PC-3 (cell line): ENCODE measurements at regions not wholly inside any gene's neighbourhood (a gene's known extent, or its start where the extent isn't known, plus 50 kb on each side); places are given as distances from the start of the nearest gene placed in this dataset.

ENCODE experiments used
- ATAC-seq: fragments of 200-7000 bp; cut with Tn5 transposase; 2 replicates; pipeline ENCODE4 v1.9.1; 2020; ENCODE audit warnings: mild to moderate bottlenecking, moderate library complexity
- BruUV-seq: library from RNA; stranded (reverse); fragments of 400-500 nt; replicated peaks from 2 replicates; lab custom pipeline; 2021; lab: Mats Ljungman, UMichigan
- CTCF ChIA-PET: fragments of 300-600 bp; sonication (Branson Sonifier 250); formaldehyde crosslinking; loops from one replicate; lab custom pipeline; 2022; ENCODE audit warnings: antibody characterized with exemption; lab: Charles Lee
- POLR2A ChIA-PET: fragments of 300-600 bp; sonication (Branson Sonifier 250); formaldehyde crosslinking; loops from one replicate; lab custom pipeline; 2022; ENCODE audit warnings: antibody characterized with exemption; ENCODE audit not compliant: unreplicated experiment; lab: Charles Lee
- DNase-seq: peaks from one replicate; pipeline ENCODE4 v3.0.0-alpha.2; 2015
- H2AFZ ChIP-seq: fragments of 300-600 bp; sonication (generic); 2 replicates; pipeline ENCODE4 v1.6.0; 2016; ENCODE audit warnings: antibody characterized with exemption, low read length
- H3F3A ChIP-seq: fragments of 300-600 bp; sonication (generic); one replicate; pipeline ENCODE4 v1.6.0; 2017; ENCODE audit warnings: antibody characterized with exemption, low read length, control low read depth, mild to moderate bottlenecking; ENCODE audit not compliant: unreplicated experiment
- H3K27ac ChIP-seq: fragments of 300-600 bp; sonication (generic); 2 replicates; pipeline ENCODE4 v1.5.1; 2016; ENCODE audit warnings: mild to moderate bottlenecking, low read length
- H3K27me3 ChIP-seq: fragments of 300-600 bp; sonication (generic); 2 replicates; pipeline ENCODE4 v1.6.1; 2016; ENCODE audit warnings: low read length, mixed read lengths
- H3K36me3 ChIP-seq: fragments of 300-600 bp; sonication (generic); 2 replicates; pipeline ENCODE4 v1.6.1; 2016; ENCODE audit warnings: low read depth, mixed run types, low read length, mixed read lengths
- H3K4me1 ChIP-seq: fragments of 300-600 bp; sonication (generic); 2 replicates; pipeline ENCODE4 v1.5.1; 2016; ENCODE audit warnings: low read length; ENCODE audit not compliant: insufficient read depth
- H3K4me2 ChIP-seq: fragments of 300-600 bp; sonication (generic); 2 replicates; pipeline ENCODE4 v1.6.0; 2016; ENCODE audit warnings: low read length
- H3K4me3 ChIP-seq: fragments of 300-600 bp; sonication (generic); 2 replicates; pipeline ENCODE4 v1.5.1; 2016; ENCODE audit warnings: mild to moderate bottlenecking, low read length, mixed read lengths
- H3K79me2 ChIP-seq: fragments of 300-600 bp; sonication (generic); 2 replicates; pipeline ENCODE4 v1.6.1; 2017; ENCODE audit warnings: low read length, mixed read lengths
- H3K9ac ChIP-seq: fragments of 300-600 bp; sonication (generic); 2 replicates; pipeline ENCODE4 v1.6.0; 2016; ENCODE audit warnings: mild to moderate bottlenecking, low read length
- H3K9me2 ChIP-seq: fragments of 300-600 bp; sonication (generic); replicated peaks from 2 replicates; pipeline ENCODE4 v1.6.1; 2016; ENCODE audit warnings: mixed run types, low read length, mixed read lengths
- H3K9me3 ChIP-seq: fragments of 300-600 bp; sonication (generic); 2 replicates; pipeline ENCODE4 v1.6.1; 2016; ENCODE audit warnings: low read length, mixed read lengths
- H4K20me1 ChIP-seq: fragments of 300-600 bp; sonication (generic); 2 replicates; pipeline ENCODE4 v1.6.1; 2016; ENCODE audit warnings: low read length, mixed read lengths
- EZH2 ChIP-seq: fragments of 300-600 bp; sonication (generic); IDR thresholded peaks from one replicate; pipeline ENCODE4 v1.6.1; 2017; ENCODE audit warnings: antibody characterized with exemption, mild to moderate bottlenecking, low read length; ENCODE audit not compliant: unreplicated experiment
- EZH2phosphoT487 ChIP-seq: fragments of 300-600 bp; sonication (generic); IDR thresholded peaks from 2 replicates; pipeline ENCODE4 v1.6.1; 2018; ENCODE audit warnings: mild to moderate bottlenecking, antibody characterized with exemption, low read length, borderline replicate concordance
- intact Hi-C: fragments of 100-400 bp; cut with micrococcal nuclease; formaldehyde crosslinking; loops from 2 replicates; pipeline ENCODE4 v1.9.0; 2023
- TF ChIP-seq, protein P1 (sequence below): fragments of 300-600 bp; sonication (generic); conservative IDR thresholded peaks from 2 replicates; pipeline ENCODE4 v1.5.1; 2017; ENCODE audit warnings: antibody characterized with exemption, low read depth, mild to moderate bottlenecking, low read length

DNA sequence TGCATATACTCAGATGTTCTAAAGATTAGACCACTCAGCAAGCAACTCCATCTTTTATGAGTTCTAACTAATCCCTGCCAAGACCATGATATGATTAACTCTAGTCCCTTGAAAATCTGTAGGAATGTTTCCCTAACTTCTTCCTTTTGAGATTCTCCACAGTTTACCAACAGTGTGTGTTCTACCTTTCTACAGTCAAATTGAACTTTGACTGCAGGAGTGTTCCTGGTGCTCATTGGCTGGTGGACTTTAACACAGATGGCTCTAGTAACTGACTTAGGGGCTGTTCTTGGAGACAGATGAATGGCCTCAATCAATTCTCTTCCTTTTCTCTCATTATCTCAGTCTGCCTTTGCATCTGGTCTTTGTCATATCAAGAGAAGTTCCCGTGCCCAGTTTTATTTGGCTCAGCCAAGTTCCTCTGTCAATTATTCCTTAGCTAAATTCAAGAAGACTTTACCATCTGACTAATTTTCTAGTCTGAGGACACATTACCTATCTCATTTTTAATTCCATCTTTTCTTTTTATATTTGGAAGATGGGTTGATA lies 643.9 kb upstream of the CAMK1G start:
- ChIA-PET CTCF (no interaction called here), POLR2A (no interaction called here)
- Histone ChIP-seq H3K4me3 (no peak overlapping the region), H3K9me2 (no peaks in the 10 kb centered on the region), H4K20me1 (no peaks in the 10 kb centered on the region), H3K79me2 (no peaks in the 10 kb centered on the region), H3K27ac (no peak overlapping the region), H3K4me1 (peaks cover 39% of the 10 kb centered on the region), H3K4me2 (no peak overlapping the region), H3F3A (peaks cover 8% of the 10 kb centered on the region), H3K27me3 (no peaks in the 10 kb centered on the region), H3K36me3 (no peaks in the 10 kb centered on the region), H2AFZ (no peak overlapping the region), H3K9me3 (no peaks in the 10 kb centered on the region), H3K9ac (no peak overlapping the region)
- ATAC-seq, result no peak
- no peak for DNase-seq
- intact Hi-C loops, result loop anchor here (5.0 kb wide), 1 partner anchor 48 kb away; no protein-coding TSS in a partner anchor
- TF ChIP-seq EZH2, result no peak
- no peak for TF ChIP-seq EZH2phosphoT487
- TF ChIP-seq, protein P1, sequence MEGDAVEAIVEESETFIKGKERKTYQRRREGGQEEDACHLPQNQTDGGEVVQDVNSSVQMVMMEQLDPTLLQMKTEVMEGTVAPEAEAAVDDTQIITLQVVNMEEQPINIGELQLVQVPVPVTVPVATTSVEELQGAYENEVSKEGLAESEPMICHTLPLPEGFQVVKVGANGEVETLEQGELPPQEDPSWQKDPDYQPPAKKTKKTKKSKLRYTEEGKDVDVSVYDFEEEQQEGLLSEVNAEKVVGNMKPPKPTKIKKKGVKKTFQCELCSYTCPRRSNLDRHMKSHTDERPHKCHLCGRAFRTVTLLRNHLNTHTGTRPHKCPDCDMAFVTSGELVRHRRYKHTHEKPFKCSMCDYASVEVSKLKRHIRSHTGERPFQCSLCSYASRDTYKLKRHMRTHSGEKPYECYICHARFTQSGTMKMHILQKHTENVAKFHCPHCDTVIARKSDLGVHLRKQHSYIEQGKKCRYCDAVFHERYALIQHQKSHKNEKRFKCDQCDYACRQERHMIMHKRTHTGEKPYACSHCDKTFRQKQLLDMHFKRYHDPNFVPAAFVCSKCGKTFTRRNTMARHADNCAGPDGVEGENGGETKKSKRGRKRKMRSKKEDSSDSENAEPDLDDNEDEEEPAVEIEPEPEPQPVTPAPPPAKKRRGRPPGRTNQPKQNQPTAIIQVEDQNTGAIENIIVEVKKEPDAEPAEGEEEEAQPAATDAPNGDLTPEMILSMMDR, result no peak
- BruUV-seq, result no TSS peak

DNA sequence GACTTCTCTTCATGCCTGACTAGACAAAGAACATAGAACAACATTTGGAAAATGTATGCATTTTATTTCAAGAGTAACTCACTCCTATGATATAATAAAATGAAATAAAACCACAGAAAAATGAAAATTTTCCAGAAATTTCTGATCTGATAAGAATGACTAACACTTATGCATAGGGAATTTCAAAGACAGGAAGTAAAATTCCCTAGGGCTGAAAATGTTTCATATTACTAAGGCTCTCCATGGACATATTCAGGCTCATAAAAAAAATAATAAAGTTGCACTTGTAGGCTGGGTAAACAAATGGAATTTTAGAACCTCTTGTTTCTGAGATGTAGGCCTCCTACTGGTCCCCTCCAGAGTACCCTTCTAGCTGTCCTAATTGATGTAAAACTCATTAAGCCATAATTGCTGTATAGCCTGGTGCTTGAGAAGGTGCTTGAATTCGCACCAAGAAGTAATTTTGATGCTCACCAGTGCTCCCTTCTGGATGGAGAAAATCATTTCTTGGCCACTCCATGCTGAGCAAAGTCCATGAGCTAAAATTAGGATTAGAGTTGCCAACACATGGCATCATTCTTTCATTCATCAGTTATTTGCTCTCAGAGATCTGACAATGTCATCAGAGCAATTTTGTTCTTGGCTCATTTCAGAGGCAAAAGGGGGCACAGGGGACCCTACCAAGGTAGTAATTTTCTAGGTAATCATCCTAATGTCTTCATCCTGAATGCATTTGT lies 641.0 kb upstream of the CAMK1G start:
- peaks cover 21% of the 10 kb centered on the region for H3K4me1 ChIP-seq
- no peak for TF ChIP-seq EZH2phosphoT487
- TF ChIP-seq, protein P1, result peak; percentile 59
- H3K27ac ChIP-seq, result peak overlapping the region; percentile 30
- no peaks in the 10 kb centered on the region for H3K79me2 ChIP-seq
- H3K27me3 ChIP-seq, result no peaks in the 10 kb centered on the region
- no peaks in the 10 kb centered on the region for H3K9me2 ChIP-seq
- H3K4me2 ChIP-seq, result peak overlapping the region; percentile 19; the same call in 1 of the 2 replicates
- intact Hi-C loops, result no loop called here
- H3F3A ChIP-seq, result no peaks in the 10 kb centered on the region
- no peaks in the 10 kb centered on the region for H3K36me3 ChIP-seq
- H2AFZ ChIP-seq, result no peak overlapping the region
- no peaks in the 10 kb centered on the region for H3K9me3 ChIP-seq
- BruUV-seq, result no TSS peak
- ChIA-PET CTCF (no interaction called here), POLR2A (no interaction called here)
- H3K4me3 ChIP-seq, result no peak overlapping the region
- peak; percentile 91 for DNase-seq
- H3K9ac ChIP-seq, result no peak overlapping the region
- H4K20me1 ChIP-seq, result no peaks in the 10 kb centered on the region
- ATAC-seq, result peak; percentile 84

DNA sequence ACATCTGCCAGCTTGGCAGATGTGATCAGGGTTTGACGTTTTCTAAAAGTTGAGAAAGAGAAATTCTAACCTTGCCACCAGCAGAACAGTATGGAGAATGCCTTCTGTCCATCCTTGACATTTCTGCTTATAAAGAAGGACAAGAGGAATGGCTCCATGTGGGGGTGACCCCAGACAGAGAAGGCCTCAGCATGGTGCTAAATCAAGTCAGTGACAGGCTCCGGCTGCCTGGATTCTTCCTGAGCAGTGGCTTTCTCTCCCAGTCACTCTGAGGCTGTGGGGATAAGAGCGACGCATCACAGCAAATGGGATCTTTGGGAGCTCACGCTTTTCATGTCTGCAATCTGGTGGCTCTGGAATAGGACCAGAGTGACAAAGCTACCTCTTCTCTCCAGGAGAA lies 640.2 kb upstream of the CAMK1G start:
- Histone ChIP-seq H3K36me3 (no peaks in the 10 kb centered on the region), H4K20me1 (no peaks in the 10 kb centered on the region), H3K4me1 (peaks cover 21% of the 10 kb centered on the region), H2AFZ (no peak overlapping the region), H3K79me2 (no peaks in the 10 kb centered on the region), H3K27me3 (no peaks in the 10 kb centered on the region), H3K27ac (0 out of 2 replicates have a peak overlapping the region, but pooled peaks have one; percentile 30), H3K9me2 (no peaks in the 10 kb centered on the region), H3K9ac (no peak overlapping the region), H3K9me3 (no peaks in the 10 kb centered on the region), H3K4me3 (no peak overlapping the region), H3F3A (no peaks in the 10 kb centered on the region), H3K4me2 (no peak overlapping the region)
- ChIA-PET CTCF (no interaction called here), POLR2A (no interaction called here)
- ATAC-seq (no peak), DNase-seq (no peak)
- TF ChIP-seq EZH2 (no peak), EZH2phosphoT487 (no peak)
- TF ChIP-seq, protein P1, result no peak
- intact Hi-C loops, result no loop called here
- no TSS peak for BruUV-seq
